ENCODE measurements at regions not wholly inside any gene's neighbourhood (a gene's known extent, or its start where the extent isn't known, plus 50 kb on each side); places are given as distances from the start of the nearest gene placed in this dataset.

GRCh38 chr5:63022403-63022802 lies 443.8 kb downstream of the LRRC70 start:
- TF ChIP-seq USF1 (IDR thresholded peaks at IDR 0.05) = no peak
- TF ChIP-seq RAD21 (IDR thresholded peaks at IDR 0.05; ENCODE audit: low read depth) = no peak
- no peak for TF ChIP-seq EGR1 (IDR thresholded peaks at IDR 0.05)
- no peak for TF ChIP-seq TAF1 (IDR thresholded peaks at IDR 0.05; ENCODE audit: low read depth)
- TF ChIP-seq TCF12 (IDR thresholded peaks at IDR 0.05; ENCODE audit: low read depth) = no peak
- no peak for TF ChIP-seq CREB1 (IDR thresholded peaks at IDR 0.05; ENCODE audit: low read depth)
- TF ChIP-seq ZBTB7A (IDR thresholded peaks at IDR 0.05; ENCODE audit: low read depth) = no peak
- TF ChIP-seq YY1 (IDR thresholded peaks at IDR 0.05; ENCODE audit: low read depth) = no peak
- no peak for TF ChIP-seq REST (IDR thresholded peaks at IDR 0.05; ENCODE audit: low read depth)
- no peak for TF ChIP-seq TEAD4 (IDR thresholded peaks at IDR 0.05)
- TF ChIP-seq FOXM1 (IDR thresholded peaks at IDR 0.05; ENCODE audit: borderline replicate concordance, low read depth) = no peak
- TF ChIP-seq EP300 (IDR thresholded peaks at IDR 0.05; ENCODE audit: borderline replicate concordance) = no peak
- no peak for TF ChIP-seq CEBPB (IDR thresholded peaks at IDR 0.05)
- TF ChIP-seq NFIC (IDR thresholded peaks at IDR 0.05) = no peak

- no peak for TF ChIP-seq EP300 (IDR thresholded peaks at IDR 0.05; ENCODE audit: borderline replicate concordance)
- no peak for TF ChIP-seq TEAD4 (IDR thresholded peaks at IDR 0.05)
- no peak for TF ChIP-seq CEBPB (IDR thresholded peaks at IDR 0.05)
- TF ChIP-seq TCF12 (IDR thresholded peaks at IDR 0.05; ENCODE audit: low read depth) = no peak
- no peak for TF ChIP-seq EGR1 (IDR thresholded peaks at IDR 0.05)
- TF ChIP-seq TAF1 (IDR thresholded peaks at IDR 0.05; ENCODE audit: low read depth) = no peak
- TF ChIP-seq RAD21 (IDR thresholded peaks at IDR 0.05; ENCODE audit: low read depth) = no peak
- no peak for TF ChIP-seq YY1 (IDR thresholded peaks at IDR 0.05; ENCODE audit: low read depth)
- no peak for TF ChIP-seq FOXM1 (IDR thresholded peaks at IDR 0.05; ENCODE audit: borderline replicate concordance, low read depth)
- no peak for TF ChIP-seq REST (IDR thresholded peaks at IDR 0.05; ENCODE audit: low read depth)
- TF ChIP-seq USF1 (IDR thresholded peaks at IDR 0.05) = no peak
Measured at GRCh38 chr5:63011158-63011557, 432.5 kb downstream of the LRRC70 start.

GRCh38 chr5:63008195-63008594 lies 429.6 kb downstream of the LRRC70 start:
- TF ChIP-seq ZBTB7A (IDR thresholded peaks at IDR 0.05; ENCODE audit: low read depth) (no peak), NFIC (IDR thresholded peaks at IDR 0.05) (no peak), CEBPB (IDR thresholded peaks at IDR 0.05) (no peak), TCF12 (IDR thresholded peaks at IDR 0.05; ENCODE audit: low read depth) (no peak), EGR1 (IDR thresholded peaks at IDR 0.05) (no peak), REST (IDR thresholded peaks at IDR 0.05; ENCODE audit: low read depth) (no peak), EP300 (IDR thresholded peaks at IDR 0.05; ENCODE audit: borderline replicate concordance) (no peak), TEAD4 (IDR thresholded peaks at IDR 0.05) (no peak), RAD21 (IDR thresholded peaks at IDR 0.05; ENCODE audit: low read depth) (no peak), MAX (IDR thresholded peaks at IDR 0.05) (no peak), FOXM1 (IDR thresholded peaks at IDR 0.05; ENCODE audit: borderline replicate concordance, low read depth) (no peak), CREB1 (IDR thresholded peaks at IDR 0.05; ENCODE audit: low read depth) (no peak), YY1 (IDR thresholded peaks at IDR 0.05; ENCODE audit: low read depth) (no peak), TAF1 (IDR thresholded peaks at IDR 0.05; ENCODE audit: low read depth) (no peak), USF1 (IDR thresholded peaks at IDR 0.05) (no peak)

- TF ChIP-seq CREB1 (IDR thresholded peaks at IDR 0.05; ENCODE audit: low read depth) (no peak), TEAD4 (IDR thresholded peaks at IDR 0.05) (no peak), EP300 (IDR thresholded peaks at IDR 0.05; ENCODE audit: borderline replicate concordance) (no peak), EGR1 (IDR thresholded peaks at IDR 0.05) (no peak)
Measured at GRCh38 chr5:62985749-62986148, 407.1 kb downstream of the LRRC70 start.
